GM18505 (cell line): ENCODE measurements at regions not wholly inside any gene's neighbourhood (a gene's known extent, or its start where the extent isn't known, plus 50 kb on each side); places are given as distances from the start of the nearest gene placed in this dataset.

Experiments used
- ATAC-seq: cut with Tn5 transposase; IDR thresholded peaks from one replicate; pipeline ENCODE4 v1.9.1; 2021; ENCODE audit not compliant: unreplicated experiment
- POLR2A ChIP-seq: IDR thresholded peaks from 4 replicates; pipeline ENCODE4 v1.6.1; 2011; ENCODE audit warnings: borderline replicate concordance; ENCODE audit not compliant: insufficient read depth, insufficient read length; ENCODE audit errors: extremely low read depth

DNA sequence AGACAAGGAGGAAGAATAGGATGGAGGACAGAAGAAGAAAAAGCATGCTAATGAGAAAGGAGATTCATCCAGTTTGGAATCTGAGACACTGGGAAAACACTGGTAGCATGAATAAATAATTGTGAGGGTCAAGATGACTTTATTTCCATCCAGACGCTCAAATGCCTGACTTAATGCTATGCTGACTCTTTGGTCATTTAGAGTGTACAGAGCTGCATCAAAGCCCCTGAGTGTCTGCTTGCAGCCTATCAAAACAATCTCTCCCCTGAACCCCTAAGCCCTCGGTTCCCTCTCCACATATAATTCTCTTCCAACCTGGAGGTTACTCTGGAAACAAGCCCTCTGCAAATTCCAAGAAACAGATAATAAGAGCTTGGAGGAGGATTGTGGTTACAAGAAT, 208.8 kb downstream of the MAGEB17 start:
- ATAC-seq = no peak

DNA sequence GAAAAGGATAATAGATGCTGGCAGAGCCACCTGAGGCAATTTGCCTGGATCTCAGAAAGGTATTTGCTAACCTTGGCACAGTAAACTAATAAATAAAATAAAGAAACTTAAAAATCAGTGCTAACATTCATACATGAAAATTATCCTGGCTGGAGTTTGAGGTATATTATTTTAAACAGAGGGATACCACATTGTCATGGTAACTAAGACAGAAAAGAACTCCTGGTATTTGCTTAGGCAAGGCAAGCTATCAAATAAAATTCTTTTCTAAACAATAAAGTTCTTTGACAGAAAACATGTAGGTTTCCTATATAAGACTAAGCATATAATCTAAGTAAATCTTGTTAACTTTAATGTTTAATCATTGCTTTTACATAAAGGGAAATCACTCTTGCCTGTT, 218.8 kb downstream of the MAGEB17 start:
- no peak for ATAC-seq
- TF ChIP-seq POLR2A = no peak

More for the DNA sequence above, 208.8 kb downstream of the MAGEB17 start:
- no peak for TF ChIP-seq POLR2A

DNA sequence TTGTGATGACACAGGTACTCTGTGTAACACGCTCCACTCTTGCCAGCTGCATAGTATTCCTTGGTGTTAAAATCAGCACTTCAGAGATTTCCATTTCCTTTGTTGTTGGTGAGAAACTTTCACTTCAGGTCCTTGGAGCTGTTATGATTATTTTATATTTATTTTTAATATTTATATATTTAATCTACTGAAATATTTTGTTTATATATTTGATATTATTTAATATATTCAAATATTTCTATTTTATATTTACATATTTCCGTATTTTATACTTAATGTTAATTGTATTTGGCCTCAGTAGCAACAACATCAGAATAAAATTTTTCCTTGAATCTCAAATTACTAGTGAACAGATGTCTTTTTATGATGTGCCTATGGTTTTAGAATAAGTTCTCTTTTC, 225.3 kb downstream of the MAGEB17 start:
- no peak for TF ChIP-seq POLR2A
- ATAC-seq = no peak

DNA sequence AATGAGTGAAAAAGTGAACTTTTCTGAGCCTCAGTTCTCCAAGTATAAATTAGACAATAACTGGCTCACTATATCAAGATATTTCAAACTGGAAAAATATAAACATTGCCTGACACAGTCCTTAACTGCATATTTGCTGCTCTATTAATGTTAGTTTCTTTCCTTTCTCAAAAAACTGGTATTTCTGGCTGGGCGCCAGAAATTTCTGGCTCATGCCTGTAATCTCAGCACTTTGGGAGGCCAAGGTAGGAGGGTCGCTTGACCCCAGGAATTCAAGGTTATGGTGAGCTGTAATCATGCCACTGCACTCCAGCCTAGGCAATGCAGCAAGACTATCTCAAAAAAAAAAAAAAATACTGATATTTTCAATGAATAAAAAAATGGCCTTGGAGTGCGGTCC, 227.0 kb downstream of the MAGEB17 start:
- ATAC-seq = no peak
- TF ChIP-seq POLR2A = no peak

DNA sequence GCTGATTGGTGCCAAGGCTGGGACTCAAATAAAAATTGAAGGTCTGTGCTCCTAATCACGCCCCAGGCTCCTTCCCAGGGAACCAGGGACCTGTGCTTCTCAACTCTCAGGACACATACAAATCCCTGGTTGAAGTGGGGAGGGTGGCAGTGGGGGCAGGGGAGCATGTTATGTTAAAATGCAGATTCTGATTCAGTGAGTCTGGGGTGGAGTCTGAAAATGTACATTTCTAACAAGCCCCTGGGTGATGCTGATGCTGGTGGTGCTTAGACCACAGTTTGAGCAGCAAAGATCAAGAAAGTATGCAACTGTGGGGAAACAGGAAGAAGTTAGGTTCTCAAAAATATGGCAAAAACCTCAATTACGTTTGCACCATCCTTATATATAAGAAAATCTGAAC, 236.5 kb downstream of the MAGEB17 start:
- ATAC-seq = no peak
- TF ChIP-seq POLR2A = no peak

DNA sequence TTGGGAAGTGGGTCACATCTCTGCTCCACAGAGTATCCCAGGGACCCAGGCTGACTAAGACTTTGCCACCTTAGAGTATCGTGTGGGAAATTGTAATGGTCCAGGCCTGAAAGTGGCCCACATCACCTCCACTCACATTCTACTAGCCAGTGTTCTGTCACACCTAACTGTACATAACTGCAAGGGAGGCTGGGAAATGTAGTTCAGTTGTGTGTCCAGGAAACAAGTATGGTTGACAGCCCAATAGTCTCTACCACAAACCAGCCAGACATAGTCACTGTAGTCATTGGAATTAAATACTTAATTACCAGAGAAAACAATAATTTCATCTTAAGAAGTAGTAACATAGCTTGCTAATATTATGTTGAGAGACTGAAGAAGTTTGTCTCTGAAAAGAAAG, 233.4 kb upstream of the S100G start:
- TF ChIP-seq POLR2A = no peak
- no peak for ATAC-seq

DNA sequence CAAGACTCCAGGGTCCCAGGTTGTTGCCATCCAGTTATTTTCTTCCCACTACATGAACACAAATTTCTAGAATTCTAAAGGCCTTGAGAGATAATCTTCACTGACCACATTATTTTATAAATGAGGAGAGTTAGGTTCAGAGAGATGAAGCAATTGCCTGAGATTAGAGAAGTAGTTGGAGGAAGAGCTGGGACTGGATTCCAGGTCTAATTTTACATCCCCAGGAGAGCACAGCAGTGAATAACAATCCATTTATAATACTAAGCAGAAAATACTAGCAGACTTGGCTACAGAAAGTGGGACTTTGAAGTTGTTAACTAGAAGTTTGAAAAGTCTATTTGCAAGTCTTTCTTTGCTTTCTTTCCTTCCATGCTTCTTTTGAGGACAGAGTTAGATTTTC, 231.3 kb upstream of the S100G start:
- TF ChIP-seq POLR2A = no peak
- no peak for ATAC-seq

DNA sequence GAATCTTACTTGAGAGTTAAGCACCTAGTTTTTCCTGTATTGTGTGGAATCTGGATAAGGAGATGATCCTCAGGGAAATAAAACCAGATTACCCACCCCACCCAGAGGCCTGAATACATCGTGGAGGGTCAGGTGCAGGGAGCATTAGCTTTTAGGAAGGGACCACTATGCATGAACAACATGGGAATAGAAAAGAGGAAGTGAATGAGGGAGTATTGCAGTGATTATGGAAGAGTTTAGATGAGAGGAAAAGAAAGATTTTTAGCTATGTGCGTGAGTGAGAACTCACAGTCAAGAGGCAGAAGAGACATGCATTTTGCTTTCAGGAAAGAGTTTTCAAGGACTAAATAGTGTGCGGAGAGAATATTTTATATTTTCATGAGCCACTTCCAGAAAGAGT, 222.3 kb upstream of the S100G start:
- TF ChIP-seq POLR2A = no peak
- no peak for ATAC-seq

DNA sequence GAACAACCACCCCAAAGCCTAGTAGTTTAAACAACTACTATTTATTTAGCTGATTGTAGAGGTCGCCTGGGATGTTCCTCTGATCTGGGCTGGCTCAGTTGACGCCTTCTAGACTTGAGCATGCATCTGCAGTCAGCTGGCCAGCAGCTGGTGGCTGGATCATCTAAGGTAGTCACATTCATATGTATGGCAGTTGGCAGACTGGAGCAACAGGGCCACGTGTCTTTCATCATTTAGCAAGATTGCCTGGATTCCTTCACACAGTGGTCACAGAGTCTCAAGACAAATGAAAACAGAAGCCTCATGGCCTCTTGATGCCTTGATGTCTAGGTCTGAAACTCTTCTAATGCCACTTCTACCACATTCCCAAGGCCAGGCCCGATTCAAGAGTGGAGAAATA, 220.6 kb upstream of the S100G start:
- no peak for TF ChIP-seq POLR2A
- ATAC-seq = no peak

DNA sequence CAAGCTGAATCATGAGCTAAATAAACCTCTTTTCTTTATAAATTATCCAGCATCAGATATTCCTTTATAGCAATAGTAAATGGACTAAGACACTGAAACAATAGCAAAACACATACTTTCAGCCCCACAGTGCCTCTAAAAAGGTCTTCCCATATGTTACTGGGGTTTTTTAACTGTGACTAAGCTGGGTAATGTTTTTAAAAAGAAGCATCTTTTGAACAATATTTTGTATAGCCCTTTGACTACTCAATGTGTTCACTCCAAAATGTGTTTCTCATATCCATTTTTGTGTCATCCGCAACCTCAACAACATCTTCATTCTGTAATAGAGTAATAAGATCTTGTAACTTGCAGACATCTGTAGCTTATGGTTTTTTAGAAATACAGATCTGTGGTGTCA, 218.7 kb upstream of the S100G start:
- no peak for ATAC-seq
- TF ChIP-seq POLR2A = no peak

DNA sequence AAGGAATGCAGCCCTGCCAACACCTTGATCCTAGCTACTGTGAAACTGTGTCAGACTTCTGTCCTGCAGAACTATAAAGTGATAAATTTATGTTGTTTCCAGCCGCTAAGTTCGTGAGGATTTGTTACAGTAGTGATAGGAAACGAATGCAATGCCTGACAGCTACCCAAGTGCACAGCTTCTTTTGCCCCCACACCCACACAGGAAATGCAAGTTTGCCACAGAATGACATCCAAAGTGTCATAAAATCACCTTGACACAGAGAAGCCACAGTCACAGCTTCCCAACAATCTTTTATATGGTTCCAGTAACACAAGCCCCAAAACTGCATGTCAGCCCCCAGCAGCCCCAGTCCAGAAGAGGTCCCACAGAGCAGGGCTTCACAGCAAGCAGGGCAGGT, 216.9 kb upstream of the S100G start:
- no peak for ATAC-seq
- no peak for TF ChIP-seq POLR2A

DNA sequence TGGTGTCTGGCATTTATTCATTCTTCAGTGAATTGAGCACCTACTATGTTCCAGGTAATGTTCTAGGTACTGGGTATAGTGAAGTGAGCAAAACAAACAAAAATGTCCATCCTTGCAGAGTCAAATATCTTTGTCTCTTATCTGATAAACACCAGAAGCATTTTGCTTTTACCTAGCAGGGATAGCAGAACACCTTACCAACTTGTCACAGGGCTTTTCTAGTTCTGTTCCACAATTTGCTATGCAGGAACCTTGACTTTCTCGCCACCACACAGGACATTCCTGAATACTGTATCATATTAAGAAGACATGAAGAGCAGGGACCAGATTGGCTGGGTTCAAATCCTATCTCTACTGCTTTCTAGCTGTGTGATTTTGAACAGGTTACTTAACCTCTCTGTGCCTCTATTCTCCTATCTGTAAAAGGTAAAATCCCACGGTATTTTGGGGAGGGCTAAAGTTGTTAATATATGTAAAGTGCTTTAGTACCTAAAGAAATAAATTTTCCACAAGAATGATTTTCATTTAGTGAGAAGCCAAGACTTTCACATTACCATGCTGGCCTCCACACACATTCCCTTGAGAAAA, 214.5 kb upstream of the S100G start:
- no peak for TF ChIP-seq POLR2A
- ATAC-seq = no peak

DNA sequence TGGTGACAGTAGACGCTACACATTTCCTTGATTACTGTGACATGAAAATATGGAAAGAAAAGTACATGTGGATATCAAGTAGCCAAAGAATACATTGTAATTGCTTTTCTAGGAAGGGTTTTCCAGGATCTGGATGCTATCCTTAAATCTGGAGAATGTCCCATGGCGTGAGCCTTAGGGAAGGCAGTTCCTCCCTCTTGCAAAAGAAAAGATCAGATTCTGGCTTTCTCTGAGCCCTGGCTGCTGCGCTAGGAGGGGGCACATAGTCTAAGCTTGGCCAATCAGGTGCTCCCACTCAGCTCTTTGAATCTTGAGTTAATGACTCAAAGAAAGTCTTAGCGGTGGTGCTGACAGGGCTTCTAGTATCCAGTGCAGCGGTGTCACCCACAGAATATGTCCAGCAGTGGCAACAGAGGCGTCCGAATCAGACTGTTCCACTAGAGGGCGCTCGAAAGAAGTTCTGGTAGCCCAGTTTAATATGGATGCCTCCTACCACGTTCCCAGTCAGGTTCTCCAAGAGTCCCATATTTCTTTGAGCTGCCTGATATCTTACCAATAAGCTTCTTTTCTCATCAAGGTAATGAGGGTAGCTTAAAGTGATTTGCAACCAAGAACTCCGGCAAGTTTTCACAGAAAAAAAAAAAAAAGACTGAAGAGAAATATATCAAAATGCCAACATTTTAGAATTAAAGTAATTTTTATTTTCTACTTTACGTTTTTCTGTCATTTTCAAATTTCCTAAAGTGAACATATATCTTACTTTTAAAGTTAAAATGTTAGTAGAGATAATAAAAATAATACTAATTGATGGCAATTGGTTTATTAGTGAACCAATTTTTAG, 213.4 kb upstream of the S100G start:
- no peak for ATAC-seq
- TF ChIP-seq POLR2A = no peak

DNA sequence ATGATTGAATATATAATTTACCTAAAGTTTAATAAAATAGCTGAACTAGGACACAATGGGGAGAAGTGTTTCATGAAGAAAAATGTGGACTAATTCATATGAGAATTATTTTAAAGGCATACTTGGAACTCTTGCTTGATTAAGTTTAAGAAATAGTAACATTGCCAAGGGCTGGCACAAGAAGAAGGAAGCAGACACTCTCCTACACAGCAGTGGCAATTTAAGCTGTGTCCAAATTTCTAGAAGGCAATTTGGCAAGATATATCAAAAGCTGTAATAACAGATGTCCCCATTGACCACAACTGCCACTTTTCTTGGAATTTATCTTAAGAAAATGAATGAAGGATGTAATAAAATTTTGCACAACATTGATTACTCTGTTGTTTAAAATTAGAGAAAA, 209.5 kb upstream of the S100G start:
- TF ChIP-seq POLR2A = no peak
- no peak for ATAC-seq

DNA sequence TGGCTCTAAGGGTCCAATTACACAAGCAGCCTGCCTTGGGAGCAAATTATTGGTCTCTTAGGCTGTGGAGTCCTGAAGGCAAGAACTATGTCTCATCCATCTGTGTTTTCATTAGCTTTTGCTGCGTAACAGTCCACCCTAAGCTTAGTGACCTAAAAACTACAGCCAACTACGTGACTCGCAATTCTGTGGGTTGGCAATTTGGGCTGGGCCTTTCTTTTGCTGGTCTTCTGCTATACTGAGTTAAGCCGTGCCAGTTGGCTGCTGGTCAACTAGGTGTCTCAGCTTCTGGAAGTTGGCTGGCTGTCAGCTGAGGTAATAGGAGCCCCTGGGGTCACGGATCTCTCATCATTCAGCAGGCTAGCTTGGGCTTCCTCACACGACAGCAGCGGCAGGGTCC, 205.6 kb upstream of the S100G start:
- no peak for ATAC-seq
- no peak for TF ChIP-seq POLR2A

DNA sequence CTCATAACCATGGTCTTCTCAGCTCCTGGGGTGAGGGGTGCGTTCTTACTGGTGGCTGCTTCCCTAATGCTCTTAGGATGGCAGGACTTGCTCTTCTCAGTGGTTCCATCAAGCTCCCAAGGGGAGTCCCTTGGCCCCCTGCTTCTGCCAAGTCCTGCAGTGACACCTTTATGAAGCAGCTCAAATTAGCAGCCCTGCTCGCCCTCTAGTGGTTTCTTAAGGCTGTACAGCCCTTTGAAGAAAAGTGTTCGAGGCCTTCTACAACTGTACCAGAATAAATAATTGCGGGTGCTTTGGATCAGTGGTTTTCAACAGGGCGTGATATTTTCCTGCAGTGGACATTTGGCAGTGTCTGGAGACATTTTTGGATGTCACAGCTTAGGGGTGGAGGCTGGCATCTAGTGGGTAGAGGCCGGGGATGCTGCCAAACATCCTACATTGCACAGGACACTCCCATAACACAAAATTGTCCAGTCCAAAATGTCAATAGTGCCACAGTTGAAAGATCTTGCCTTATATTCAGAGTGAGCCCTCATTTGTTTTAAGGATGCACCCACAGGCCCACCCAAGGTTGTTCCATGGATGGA, 204.7 kb upstream of the S100G start:
- ATAC-seq = peak; percentile 64
- TF ChIP-seq POLR2A = no peak
